Stimulated activated CD8-positive, alpha-beta memory T cell treated with anti-CD3 and anti-CD28 coated beads, Interleukin-15, amount 100 ng/mL, for 48 hours (primary cell): ENCODE measurements at regions not wholly inside any gene's neighbourhood (a gene's known extent, or its start where the extent isn't known, plus 50 kb on each side); places are given as distances from the start of the nearest gene placed in this dataset.

Source experiments
- DNase-seq, 2 donors: peaks; one replicate each; pipeline ENCODE4 v3.0.0-alpha.2; 2020; ENCODE audit warnings: low read depth in 2 of 2

GRCh38 chr15:94749811-94750617 is 518.7 kb downstream of the MCTP2 start:
- DNase-seq = no peak

- DNase-seq = no peak
These were observed 529.0 kb downstream of the MCTP2 start for GRCh38 chr15:94760348-94760747.

GRCh38 chr15:94761574-94761973 is 530.2 kb downstream of the MCTP2 start:
- DNase-seq = no peak

GRCh38 chr15:94769089-94769488 is 537.7 kb downstream of the MCTP2 start:
- DNase-seq = no peak

- DNase-seq = no peak
These were observed 538.8 kb downstream of the MCTP2 start for GRCh38 chr15:94770199-94770598.

- no peak for DNase-seq
These were observed 545.7 kb downstream of the MCTP2 start for GRCh38 chr15:94777037-94777436.

- no peak for DNase-seq
These were observed 547.5 kb downstream of the MCTP2 start for GRCh38 chr15:94778840-94779239.

- no peak for DNase-seq
These were observed 548.8 kb downstream of the MCTP2 start for GRCh38 chr15:94780166-94780565.

- DNase-seq = no peak
These were observed 553.7 kb downstream of the MCTP2 start for GRCh38 chr15:94785091-94785490.

GRCh38 chr15:94791008-94791407 is 559.6 kb downstream of the MCTP2 start:
- no peak for DNase-seq

- DNase-seq = no peak
These were observed 560.1 kb downstream of the MCTP2 start for GRCh38 chr15:94791510-94791909.

GRCh38 chr15:94792196-94792595 is 560.8 kb downstream of the MCTP2 start:
- DNase-seq = no peak

GRCh38 chr15:94793207-94793606 is 561.8 kb downstream of the MCTP2 start:
- no peak for DNase-seq

GRCh38 chr15:94793641-94794040 is 562.3 kb downstream of the MCTP2 start:
- no peak for DNase-seq

GRCh38 chr15:94804613-94805012 is 573.3 kb downstream of the MCTP2 start:
- DNase-seq = no peak

GRCh38 chr15:94815110-94815731 is 583.9 kb downstream of the MCTP2 start:
- no peak for DNase-seq

- no peak for DNase-seq
These were observed 584.6 kb downstream of the MCTP2 start for GRCh38 chr15:94815914-94816313.

GRCh38 chr15:94829887-94830884 is 598.8 kb downstream of the MCTP2 start:
- no peak for DNase-seq

GRCh38 chr15:94834000-94834399 is 602.6 kb downstream of the MCTP2 start:
- DNase-seq = no peak

GRCh38 chr15:94834494-94834893 is 603.1 kb downstream of the MCTP2 start:
- no peak for DNase-seq

GRCh38 chr15:94838281-94838680 is 606.9 kb downstream of the MCTP2 start:
- no peak for DNase-seq
